ACC112 (cell line): ENCODE measurements at regions not wholly inside any gene's neighbourhood (a gene's known extent, or its start where the extent isn't known, plus 50 kb on each side); places are given as distances from the start of the nearest gene placed in this dataset.

Source experiments
- H2AFZ ChIP-seq: fragments of 200-600 bp; sonication (generic); one replicate; pipeline ENCODE4 v1.6.0; 2017; ENCODE audit warnings: antibody characterized with exemption, low read length; ENCODE audit not compliant: unreplicated experiment
- H3K27ac ChIP-seq: fragments of 200-600 bp; sonication (generic); 2 replicates; pipeline ENCODE4 v1.5.1; 2014; ENCODE audit warnings: low read depth, mild to moderate bottlenecking, antibody characterized with exemption, low read length, moderate library complexity
- H3K27me3 ChIP-seq: fragments of 200-600 bp; sonication (generic); 2 replicates; pipeline ENCODE4 v1.6.1; 2014; ENCODE audit warnings: mild to moderate bottlenecking, antibody characterized with exemption, low read length, moderate library complexity, mixed read lengths; ENCODE audit not compliant: insufficient read depth
- H3K36me3 ChIP-seq: fragments of 200-600 bp; sonication (generic); 2 replicates; pipeline ENCODE4 v1.6.1; 2016; ENCODE audit warnings: mild to moderate bottlenecking, antibody characterized with exemption, low read length, moderate library complexity, mixed read lengths; ENCODE audit not compliant: insufficient read depth
- H3K4me1 ChIP-seq: fragments of 200-600 bp; sonication (generic); one replicate; pipeline ENCODE4 v1.6.1; 2016; ENCODE audit warnings: low read length, mixed read lengths; ENCODE audit not compliant: insufficient read depth, unreplicated experiment, control insufficient read depth
- H3K4me3 ChIP-seq: fragments of 200-600 bp; sonication (generic); 2 replicates; pipeline ENCODE4 v1.5.1; 2014; ENCODE audit warnings: mild to moderate bottlenecking, low read depth, low read length
- H3K79me2 ChIP-seq: fragments of 200-600 bp; sonication (generic); one replicate; pipeline ENCODE4 v1.6.0; 2016; ENCODE audit warnings: low read length; ENCODE audit not compliant: control insufficient read depth, unreplicated experiment, insufficient read depth

GRCh38 chr20:40931410-40932044 lies 97.1 kb upstream of the TOP1 start:
- Histone ChIP-seq H3K79me2 (no peaks in the 10 kb centered on the region), H2AFZ (no peak overlapping the region), H3K27ac (no peak overlapping the region), H3K27me3 (no peaks in the 10 kb centered on the region), H3K36me3 (no peaks in the 10 kb centered on the region), H3K4me3 (no peak overlapping the region), H3K4me1 (no peaks in the 10 kb centered on the region)

DNA sequence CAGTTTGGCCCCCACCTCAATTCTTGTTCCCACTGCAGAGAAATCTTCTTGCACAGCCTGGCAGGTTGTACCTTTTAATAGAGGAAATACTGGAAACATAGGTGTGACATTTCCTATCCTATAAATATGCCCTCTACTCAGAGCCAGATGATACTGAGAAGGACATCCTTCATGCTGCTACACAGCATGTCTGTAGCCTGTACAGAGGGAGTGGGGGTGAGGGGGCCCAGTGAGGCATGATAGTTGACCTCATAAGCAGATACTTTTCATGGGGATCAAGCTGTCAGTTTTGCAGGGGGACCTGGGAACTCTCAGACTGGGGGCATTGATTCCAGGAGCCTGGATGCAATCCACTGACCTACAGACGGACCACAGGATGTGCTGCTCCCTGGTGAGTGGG lies 96.2 kb upstream of the TOP1 start:
- Histone ChIP-seq H3K27me3 (no peaks in the 10 kb centered on the region), H3K27ac (no peak overlapping the region), H3K79me2 (no peaks in the 10 kb centered on the region), H3K4me1 (no peaks in the 10 kb centered on the region), H3K36me3 (no peaks in the 10 kb centered on the region), H3K4me3 (no peak overlapping the region), H2AFZ (no peak overlapping the region)

DNA sequence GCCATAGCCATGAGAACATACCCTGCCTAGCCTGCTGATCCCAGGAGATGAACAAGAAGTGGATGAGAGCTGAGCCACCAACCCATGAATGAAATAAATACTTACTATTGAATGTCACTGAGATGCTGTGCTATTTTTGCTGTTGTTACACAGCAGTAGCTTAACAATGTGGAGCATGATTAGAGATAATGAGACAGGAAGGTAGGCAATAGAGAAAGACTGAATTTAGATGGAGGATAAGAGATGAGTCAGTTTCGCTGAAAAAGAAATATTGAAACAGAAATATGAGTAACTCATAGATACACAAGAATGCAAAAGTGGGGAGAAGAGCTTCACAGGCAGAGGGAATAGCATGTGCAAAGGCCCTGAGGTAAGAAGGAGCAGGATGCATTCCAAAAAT lies 94.9 kb upstream of the TOP1 start:
- Histone ChIP-seq H2AFZ (no peak overlapping the region), H3K36me3 (no peaks in the 10 kb centered on the region), H3K4me1 (no peaks in the 10 kb centered on the region), H3K27me3 (no peaks in the 10 kb centered on the region), H3K4me3 (no peak overlapping the region), H3K27ac (no peak overlapping the region), H3K79me2 (no peaks in the 10 kb centered on the region)

- no peaks in the 10 kb centered on the region for H3K4me1 ChIP-seq
- H3K27me3 ChIP-seq, result no peaks in the 10 kb centered on the region
- H3K27ac ChIP-seq, result no peak overlapping the region
- no peaks in the 10 kb centered on the region for H3K36me3 ChIP-seq
- H3K4me3 ChIP-seq, result no peak overlapping the region
- no peak overlapping the region for H2AFZ ChIP-seq
- H3K79me2 ChIP-seq, result no peaks in the 10 kb centered on the region
These were observed 90.6 kb upstream of the TOP1 start for GRCh38 chr20:40938020-40938419.

GRCh38 chr20:40939667-40940066 lies 89.0 kb upstream of the TOP1 start:
- Histone ChIP-seq H3K4me1 (no peaks in the 10 kb centered on the region), H3K4me3 (no peak overlapping the region), H3K27me3 (no peaks in the 10 kb centered on the region), H3K36me3 (no peaks in the 10 kb centered on the region), H3K79me2 (no peaks in the 10 kb centered on the region), H3K27ac (no peak overlapping the region), H2AFZ (no peak overlapping the region)

GRCh38 chr20:40941133-40941610 lies 87.5 kb upstream of the TOP1 start:
- no peak overlapping the region for H3K27ac ChIP-seq
- H3K4me1 ChIP-seq, result no peaks in the 10 kb centered on the region
- no peaks in the 10 kb centered on the region for H3K36me3 ChIP-seq
- no peak overlapping the region for H3K4me3 ChIP-seq
- H2AFZ ChIP-seq, result no peak overlapping the region
- H3K27me3 ChIP-seq, result no peaks in the 10 kb centered on the region
- no peaks in the 10 kb centered on the region for H3K79me2 ChIP-seq

- H3K36me3 ChIP-seq, result no peaks in the 10 kb centered on the region
- no peaks in the 10 kb centered on the region for H3K79me2 ChIP-seq
- H3K27ac ChIP-seq, result no peak overlapping the region
- no peak overlapping the region for H3K4me3 ChIP-seq
- no peaks in the 10 kb centered on the region for H3K27me3 ChIP-seq
- no peaks in the 10 kb centered on the region for H3K4me1 ChIP-seq
- no peak overlapping the region for H2AFZ ChIP-seq
These were observed 86.6 kb upstream of the TOP1 start for GRCh38 chr20:40942006-40942405.

DNA sequence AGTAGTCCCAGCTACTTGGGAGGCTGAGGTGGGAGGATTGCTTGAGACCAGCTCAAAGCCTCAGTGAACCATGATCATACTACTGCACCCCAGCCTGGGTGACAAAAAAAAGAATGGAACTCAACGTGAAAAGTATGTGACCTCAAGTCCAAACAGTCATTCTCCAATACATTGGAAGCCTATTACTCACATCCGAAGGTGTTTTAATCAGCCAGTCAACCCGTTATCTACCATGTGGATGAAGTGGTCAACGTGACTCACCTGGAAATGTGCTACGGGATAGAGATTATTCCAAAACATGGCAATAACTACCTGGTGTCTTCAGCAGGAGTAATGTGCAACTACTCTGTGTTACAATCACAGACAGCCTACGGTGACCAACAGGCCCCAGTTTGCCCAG lies 85.8 kb upstream of the TOP1 start:
- H3K27ac ChIP-seq, result no peak overlapping the region
- no peaks in the 10 kb centered on the region for H3K79me2 ChIP-seq
- H3K27me3 ChIP-seq, result no peaks in the 10 kb centered on the region
- no peaks in the 10 kb centered on the region for H3K4me1 ChIP-seq
- no peaks in the 10 kb centered on the region for H3K36me3 ChIP-seq
- no peak overlapping the region for H3K4me3 ChIP-seq
- no peak overlapping the region for H2AFZ ChIP-seq

- no peak overlapping the region for H3K4me3 ChIP-seq
- no peaks in the 10 kb centered on the region for H3K36me3 ChIP-seq
- H3K4me1 ChIP-seq, result peaks cover 6% of the 10 kb centered on the region
- H2AFZ ChIP-seq, result no peak overlapping the region
- H3K27me3 ChIP-seq, result no peaks in the 10 kb centered on the region
- no peak overlapping the region for H3K27ac ChIP-seq
- H3K79me2 ChIP-seq, result no peaks in the 10 kb centered on the region
These were observed 85.0 kb upstream of the TOP1 start for GRCh38 chr20:40943591-40943990.

- no peak overlapping the region for H3K4me3 ChIP-seq
- H3K27me3 ChIP-seq, result no peaks in the 10 kb centered on the region
- peaks cover 8% of the 10 kb centered on the region for H3K4me1 ChIP-seq
- H3K27ac ChIP-seq, result no peak overlapping the region
- no peaks in the 10 kb centered on the region for H3K79me2 ChIP-seq
- no peak overlapping the region for H2AFZ ChIP-seq
- no peaks in the 10 kb centered on the region for H3K36me3 ChIP-seq
These were observed 83.4 kb upstream of the TOP1 start for GRCh38 chr20:40945189-40945588.

- no peak overlapping the region for H3K27ac ChIP-seq
- H2AFZ ChIP-seq, result no peak overlapping the region
- H3K27me3 ChIP-seq, result no peaks in the 10 kb centered on the region
- H3K4me3 ChIP-seq, result no peak overlapping the region
- no peaks in the 10 kb centered on the region for H3K36me3 ChIP-seq
- peaks cover 8% of the 10 kb centered on the region for H3K4me1 ChIP-seq
- H3K79me2 ChIP-seq, result no peaks in the 10 kb centered on the region
These were observed 82.7 kb upstream of the TOP1 start for GRCh38 chr20:40945754-40946450.
